ENCODE measurements at regions not wholly inside any gene's neighbourhood (a gene's known extent, or its start where the extent isn't known, plus 50 kb on each side); places are given as distances from the start of the nearest gene placed in this dataset.

- TF ChIP-seq POLR2AphosphoS5 (IDR thresholded peaks at IDR 0.05; ENCODE audit: low read depth, low read length), result no peak; the same call in 1 of the 2 replicates
- no peak; the same call in 1 of the 2 replicates for TF ChIP-seq SIN3A (IDR thresholded peaks at IDR 0.05; ENCODE audit: borderline replicate concordance, insufficient read depth, low read length)
- TF ChIP-seq TAF1 (IDR thresholded peaks at IDR 0.05; ENCODE audit: borderline replicate concordance, insufficient read depth, low read length), result 0 out of 2 replicates have a peak, but pooled peaks have one; percentile 16
- no peak for TF ChIP-seq FOXP2 (optimal IDR thresholded peaks at IDR 0.05; ENCODE audit: borderline replicate concordance, extremely low read depth, extremely low read length, insufficient read depth)
Observed at GRCh38 chr17:5895276-5895675, 174.9 kb upstream of the WSCD1 start.
